SK-N-SH treated with all-trans-retinoic acid at 6 μM for 48 hours (cell line): ENCODE measurements at regions not wholly inside any gene's neighbourhood (a gene's known extent, or its start where the extent isn't known, plus 50 kb on each side); places are given as distances from the start of the nearest gene placed in this dataset.

Source experiments
- GLIS3 ChIP-seq: fragments of 250-450 bp; sonication (Bioruptor Pico); IDR thresholded peaks from 2 replicates; pipeline ENCODE4 v1.5.0; 2020; ENCODE audit warnings: mild to moderate bottlenecking, moderate library complexity
- ISL1 ChIP-seq: fragments of 250-450 bp; sonication (Bioruptor Pico); IDR thresholded peaks from 2 replicates; pipeline ENCODE4 v2.1.2; 2022; ENCODE audit warnings: mild to moderate bottlenecking, moderate library complexity
- OSR1 ChIP-seq: fragments of 250-450 bp; sonication (Bioruptor Pico); IDR thresholded peaks from 2 replicates; pipeline ENCODE4 v1.8.0; 2022; ENCODE audit warnings: moderate library complexity, mild to moderate bottlenecking, inconsistent platforms
- TCF4 ChIP-seq: fragments of 250-450 bp; sonication (Bioruptor Pico); IDR thresholded peaks from 2 replicates; pipeline ENCODE4 v1.8.0; 2021; ENCODE audit warnings: mild to moderate bottlenecking, moderate library complexity, borderline replicate concordance
- ZFP3 ChIP-seq: fragments of 250-450 bp; sonication (Bioruptor Pico); IDR thresholded peaks from 2 replicates; pipeline ENCODE4 v1.5.0; 2020; ENCODE audit warnings: mild to moderate bottlenecking, moderate library complexity
- ZFP30 ChIP-seq: fragments of 450-650 bp; formaldehyde crosslinking; IDR thresholded peaks from 2 replicates; pipeline ENCODE4 v1.5.0; 2022; ENCODE audit warnings: mild to moderate bottlenecking, moderate library complexity
- ZNF8 ChIP-seq: fragments of 450-650 bp; formaldehyde crosslinking; IDR thresholded peaks from 2 replicates; pipeline ENCODE4 v1.5.0; 2020; ENCODE audit warnings: mild to moderate bottlenecking, moderate library complexity
- TF ChIP-seq, protein P1 (sequence below): fragments of 250-450 bp; sonication (Bioruptor Pico); IDR thresholded peaks from 2 replicates; pipeline ENCODE4 v1.8.0; 2020; ENCODE audit warnings: mild to moderate bottlenecking, moderate library complexity, borderline replicate concordance
- TF ChIP-seq, protein P2 (sequence below): fragments of 250-450 bp; sonication (Bioruptor Pico); IDR thresholded peaks from 2 replicates; pipeline ENCODE4 v1.5.1; 2020; ENCODE audit warnings: low read depth, mild to moderate bottlenecking, moderate library complexity

DNA sequence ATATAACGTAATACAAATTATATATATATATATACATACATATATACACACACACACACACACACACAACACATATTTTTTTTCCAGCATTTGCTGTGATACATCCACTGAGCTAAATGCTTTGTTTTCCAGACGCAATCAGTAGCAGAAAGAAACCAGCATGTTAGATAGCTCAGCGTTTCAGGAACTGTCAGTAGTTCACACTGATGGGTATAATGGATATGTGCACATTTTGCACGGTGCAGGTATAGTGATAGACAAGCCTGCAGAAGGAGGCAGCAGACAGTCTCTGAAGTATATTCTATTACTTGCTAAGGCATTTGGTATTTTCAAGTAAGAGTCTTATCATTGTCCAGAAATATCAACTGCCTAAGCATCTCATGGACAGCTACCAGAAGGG is 741.6 kb upstream of the HS3ST1 start:
- TF ChIP-seq OSR1 (CRISPR knock-in tag), result no peak
- no peak for TF ChIP-seq ZFP3
- no peak for TF ChIP-seq TCF4 (CRISPR knock-in tag)
- no peak for TF ChIP-seq GLIS3
- TF ChIP-seq, protein P1, sequence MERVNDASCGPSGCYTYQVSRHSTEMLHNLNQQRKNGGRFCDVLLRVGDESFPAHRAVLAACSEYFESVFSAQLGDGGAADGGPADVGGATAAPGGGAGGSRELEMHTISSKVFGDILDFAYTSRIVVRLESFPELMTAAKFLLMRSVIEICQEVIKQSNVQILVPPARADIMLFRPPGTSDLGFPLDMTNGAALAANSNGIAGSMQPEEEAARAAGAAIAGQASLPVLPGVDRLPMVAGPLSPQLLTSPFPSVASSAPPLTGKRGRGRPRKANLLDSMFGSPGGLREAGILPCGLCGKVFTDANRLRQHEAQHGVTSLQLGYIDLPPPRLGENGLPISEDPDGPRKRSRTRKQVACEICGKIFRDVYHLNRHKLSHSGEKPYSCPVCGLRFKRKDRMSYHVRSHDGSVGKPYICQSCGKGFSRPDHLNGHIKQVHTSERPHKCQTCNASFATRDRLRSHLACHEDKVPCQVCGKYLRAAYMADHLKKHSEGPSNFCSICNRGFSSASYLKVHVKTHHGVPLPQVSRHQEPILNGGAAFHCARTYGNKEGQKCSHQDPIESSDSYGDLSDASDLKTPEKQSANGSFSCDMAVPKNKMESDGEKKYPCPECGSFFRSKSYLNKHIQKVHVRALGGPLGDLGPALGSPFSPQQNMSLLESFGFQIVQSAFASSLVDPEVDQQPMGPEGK, result no peak
- TF ChIP-seq ISL1 (CRISPR knock-in tag), result no peak
- no peak for TF ChIP-seq ZFP30 (CRISPR knock-in tag)
- TF ChIP-seq, protein P2, sequence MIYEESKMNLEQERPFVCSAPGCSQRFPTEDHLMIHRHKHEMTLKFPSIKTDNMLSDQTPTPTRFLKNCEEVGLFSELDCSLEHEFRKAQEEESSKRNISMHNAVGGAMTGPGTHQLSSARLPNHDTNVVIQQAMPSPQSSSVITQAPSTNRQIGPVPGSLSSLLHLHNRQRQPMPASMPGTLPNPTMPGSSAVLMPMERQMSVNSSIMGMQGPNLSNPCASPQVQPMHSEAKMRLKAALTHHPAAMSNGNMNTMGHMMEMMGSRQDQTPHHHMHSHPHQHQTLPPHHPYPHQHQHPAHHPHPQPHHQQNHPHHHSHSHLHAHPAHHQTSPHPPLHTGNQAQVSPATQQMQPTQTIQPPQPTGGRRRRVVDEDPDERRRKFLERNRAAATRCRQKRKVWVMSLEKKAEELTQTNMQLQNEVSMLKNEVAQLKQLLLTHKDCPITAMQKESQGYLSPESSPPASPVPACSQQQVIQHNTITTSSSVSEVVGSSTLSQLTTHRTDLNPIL (CRISPR knock-in tag), result no peak
- TF ChIP-seq ZNF8 (CRISPR knock-in tag), result no peak
